WERI-Rb-1 (cell line): ENCODE measurements at regions not wholly inside any gene's neighbourhood (a gene's known extent, or its start where the extent isn't known, plus 50 kb on each side); places are given as distances from the start of the nearest gene placed in this dataset.

ENCODE experiments used
- DNase-seq: peaks from one replicate; pipeline ENCODE4 v3.0.0-alpha.2; 2020
- H3K27ac ChIP-seq: fragments of 250-450 bp; sonication (Bioruptor Pico); 2 replicates; pipeline ENCODE4 v1.5.1; 2020; ENCODE audit warnings: mild to moderate bottlenecking, moderate library complexity
- H3K27me3 ChIP-seq: fragments of 250-450 bp; sonication (Bioruptor Pico); 2 replicates; pipeline ENCODE4 v1.5.1; 2021; ENCODE audit warnings: mild to moderate bottlenecking, low read depth, moderate library complexity; ENCODE audit not compliant: insufficient read depth, severe bottlenecking
- H3K36me3 ChIP-seq: fragments of 250-450 bp; sonication (Bioruptor Pico); 2 replicates; pipeline ENCODE4 v1.5.1; 2020; ENCODE audit warnings: mild to moderate bottlenecking, moderate library complexity
- H3K4me3 ChIP-seq: 2 replicates; pipeline ENCODE4 v1.5.1; 2011; ENCODE audit warnings: low read depth, mild to moderate bottlenecking, control low read depth, low read length
- H3K9me3 ChIP-seq: fragments of 250-450 bp; sonication (Bioruptor Pico); 2 replicates; pipeline ENCODE4 v1.5.1; 2021; ENCODE audit warnings: mild to moderate bottlenecking, moderate library complexity; ENCODE audit not compliant: severe bottlenecking
- CTCF ChIP-seq: IDR thresholded peaks from 2 replicates; pipeline ENCODE4 v1.5.1; 2011; ENCODE audit warnings: low read depth, mild to moderate bottlenecking, control low read depth, inconsistent platforms, low read length

- TF ChIP-seq CTCF: no peak
- no peaks in the 10 kb centered on the region for H3K36me3 ChIP-seq
Observed at GRCh38 chr7:17477182-17477581, 178.7 kb downstream of the AHR start.

GRCh38 chr7:17481118-17481517, 182.7 kb downstream of the AHR start:
- TF ChIP-seq CTCF: no peak
- Histone ChIP-seq H3K27me3 (no peaks in the 10 kb centered on the region), H3K27ac (no peak overlapping the region), H3K9me3 (no peaks in the 10 kb centered on the region), H3K4me3 (no peak overlapping the region), H3K36me3 (no peaks in the 10 kb centered on the region)
- no peak for DNase-seq

More at GRCh38 chr7:17477182-17477581, 178.7 kb downstream of the AHR start:
- Histone ChIP-seq H3K4me3 (no peak overlapping the region), H3K27me3 (no peaks in the 10 kb centered on the region), H3K27ac (no peak overlapping the region), H3K9me3 (no peaks in the 10 kb centered on the region)
- DNase-seq: no peak

GRCh38 chr7:17485368-17485767, 186.9 kb downstream of the AHR start:
- no peak for DNase-seq
- Histone ChIP-seq H3K27ac (no peak overlapping the region), H3K4me3 (no peak overlapping the region), H3K27me3 (no peaks in the 10 kb centered on the region), H3K9me3 (no peaks in the 10 kb centered on the region), H3K36me3 (no peaks in the 10 kb centered on the region)
- no peak for TF ChIP-seq CTCF

- H3K36me3 ChIP-seq: no peaks in the 10 kb centered on the region
- no peak overlapping the region for H3K4me3 ChIP-seq
- TF ChIP-seq CTCF: no peak
- no peak for DNase-seq
- no peak overlapping the region for H3K27ac ChIP-seq
- H3K27me3 ChIP-seq: no peaks in the 10 kb centered on the region
- H3K9me3 ChIP-seq: no peaks in the 10 kb centered on the region
Observed at GRCh38 chr7:17485904-17486303, 187.5 kb downstream of the AHR start.

- no peaks in the 10 kb centered on the region for H3K9me3 ChIP-seq
- no peak for TF ChIP-seq CTCF
- no peak overlapping the region for H3K4me3 ChIP-seq
- no peak for DNase-seq
- no peaks in the 10 kb centered on the region for H3K36me3 ChIP-seq
- no peaks in the 10 kb centered on the region for H3K27me3 ChIP-seq
- H3K27ac ChIP-seq: no peak overlapping the region
Observed at GRCh38 chr7:17486835-17487234, 188.4 kb downstream of the AHR start.

- no peak for TF ChIP-seq CTCF
- Histone ChIP-seq H3K27ac (no peak overlapping the region), H3K9me3 (no peaks in the 10 kb centered on the region), H3K36me3 (no peaks in the 10 kb centered on the region), H3K4me3 (no peak overlapping the region), H3K27me3 (no peaks in the 10 kb centered on the region)
- no peak for DNase-seq
Observed at GRCh38 chr7:17487343-17487742, 188.9 kb downstream of the AHR start.
